Hypothalamus (tissue), 51 donors: ENCODE measurements at regions not wholly inside any gene's neighbourhood (a gene's known extent, or its start where the extent isn't known, plus 50 kb on each side); places are given as distances from the start of the nearest gene placed in this dataset.
"Not testable (repeated sequence)": the region's sequence is repeated elsewhere in the genome, so short reads cannot be mapped to it uniquely, and the experiment has no call there.

ENCODE experiments used
- DNase-seq, 51 donors: peaks; one replicate each; lab custom pipeline; 2025; lab: John Stamatoyannopoulos, UW

DNA sequence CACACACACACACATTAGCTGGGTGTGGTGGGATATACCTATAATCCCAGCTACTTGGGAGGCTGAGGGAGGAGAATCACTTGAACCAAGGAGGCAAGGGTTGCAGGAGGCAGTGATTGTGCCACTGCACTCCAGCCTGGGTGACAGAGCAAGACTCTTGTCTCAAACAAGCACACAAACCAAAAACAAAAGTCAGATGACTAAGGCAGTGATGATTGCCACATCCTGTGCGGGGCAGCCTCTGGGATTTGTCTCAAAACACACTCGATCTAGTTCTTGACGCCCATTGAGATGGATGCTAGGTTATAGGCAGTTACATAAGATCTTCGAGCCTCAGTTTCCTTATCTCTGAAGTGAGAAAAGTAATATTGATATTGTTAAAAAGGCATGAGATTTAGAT lies 57.8 kb upstream of the NBPF8 start:
- DNase-seq = not testable (repeated sequence)

DNA sequence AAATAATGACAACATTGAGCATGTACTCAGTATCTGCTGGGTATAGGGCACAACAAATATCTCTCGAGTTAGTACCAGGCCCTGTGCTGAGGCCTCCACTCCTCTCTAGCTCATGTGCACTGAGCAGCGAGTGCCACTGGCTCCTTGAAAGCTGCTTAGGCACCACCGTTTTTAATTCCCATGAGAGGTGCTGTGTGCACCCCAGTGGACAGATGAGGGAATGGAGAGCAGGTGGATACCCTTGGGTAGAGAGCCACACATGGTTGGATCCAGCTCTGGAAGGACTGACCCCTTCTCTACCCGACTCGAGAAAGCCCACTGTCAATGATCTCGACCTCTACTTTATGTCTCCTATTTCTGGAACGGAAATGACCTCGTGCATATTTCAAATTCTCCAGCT lies 58.7 kb upstream of the NBPF8 start:
- DNase-seq = peak in 4 of 51 donors; percentile 1 to 11 (median 3)

GRCh38 chr1:120354618-120355184 lies 60.1 kb upstream of the NBPF8 start:
- peak in 24 of 51 donors; percentile 1 to 75 (median 36) for DNase-seq

DNA sequence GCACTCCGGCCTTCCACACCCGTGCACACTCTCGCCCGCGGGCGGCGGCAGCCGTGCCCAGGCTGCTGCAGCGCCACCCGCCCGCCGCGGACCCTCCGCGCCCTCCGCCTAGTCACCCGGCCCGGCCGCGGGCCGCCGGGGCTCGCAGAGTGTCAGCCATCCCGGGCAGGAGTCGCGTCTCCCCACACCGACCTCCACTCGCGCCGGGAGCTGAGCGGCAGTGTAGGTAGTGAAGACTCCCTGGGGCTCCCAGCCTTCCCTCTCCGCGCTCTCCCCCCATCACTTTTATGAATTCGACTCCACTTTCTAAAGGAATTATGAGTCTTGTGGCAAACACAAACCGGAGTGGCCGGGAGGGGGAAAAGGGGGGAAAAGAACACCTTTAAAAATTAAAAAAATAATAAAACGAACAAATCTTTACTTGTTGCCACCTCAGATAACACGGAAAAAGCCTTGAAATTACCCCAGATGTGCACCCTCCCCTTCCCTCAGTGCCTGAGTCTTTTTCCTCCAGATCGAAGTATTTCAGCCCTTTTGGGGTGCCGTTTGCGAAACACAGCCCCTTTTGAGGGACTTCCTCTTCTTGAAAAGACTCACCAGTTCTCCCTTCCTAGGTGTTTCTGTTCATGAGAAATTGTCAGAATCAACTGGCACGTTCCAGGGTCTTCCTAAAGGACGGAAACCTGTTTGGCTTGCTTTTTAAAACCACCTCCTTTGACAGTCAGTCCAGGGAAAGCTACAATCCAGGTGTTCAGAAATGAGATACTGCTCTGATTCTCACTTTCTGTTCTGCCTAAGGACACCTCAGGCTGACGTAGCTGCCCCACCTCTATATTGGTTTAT lies 72.4 kb upstream of the NBPF8 start:
- DNase-seq = not testable (repeated sequence)

DNA sequence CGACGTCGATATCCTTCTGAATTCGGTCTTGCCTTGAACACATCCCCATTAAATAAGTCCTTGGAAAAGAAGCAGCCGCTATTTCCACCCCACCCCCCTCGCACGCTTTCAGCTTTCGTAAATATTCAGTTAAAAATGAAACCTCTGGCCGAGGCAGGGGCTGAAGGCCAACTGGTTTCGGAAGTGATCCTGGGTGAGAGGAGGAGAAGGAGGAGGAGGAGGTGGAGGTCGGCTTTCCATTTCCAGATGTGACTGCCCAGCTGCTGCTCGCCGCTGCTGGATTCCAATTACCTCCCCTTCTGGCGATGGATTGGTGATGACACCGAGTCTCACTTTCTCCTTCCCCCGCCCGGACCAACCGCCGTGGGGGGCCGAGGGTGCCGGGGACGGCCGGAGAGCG lies 73.1 kb upstream of the NBPF8 start:
- DNase-seq = peak in 7 of 51 donors; percentile 0 to 14 (median 4)

- DNase-seq = not testable (repeated sequence)
Measured at GRCh38 chr1:120340838-120341751, 73.7 kb upstream of the NBPF8 start.

GRCh38 chr1:120315738-120316137 lies 99.1 kb upstream of the NBPF8 start:
- not testable (repeated sequence) for DNase-seq

GRCh38 chr1:120311930-120312329 lies 102.9 kb upstream of the NBPF8 start:
- DNase-seq = not testable (repeated sequence)

- DNase-seq = not testable (repeated sequence)
Measured at GRCh38 chr1:120308940-120309578, 105.8 kb upstream of the NBPF8 start.

GRCh38 chr1:120305046-120305445 lies 109.8 kb upstream of the NBPF8 start:
- DNase-seq = not testable (repeated sequence)

GRCh38 chr1:120304341-120304740 lies 110.5 kb upstream of the NBPF8 start:
- not testable (repeated sequence) for DNase-seq

- DNase-seq = not testable (repeated sequence)
Measured at GRCh38 chr1:120299433-120300057, 115.3 kb upstream of the NBPF8 start.

- DNase-seq = not testable (repeated sequence)
Measured at GRCh38 chr1:120298487-120298886, 116.3 kb upstream of the NBPF8 start.

DNA sequence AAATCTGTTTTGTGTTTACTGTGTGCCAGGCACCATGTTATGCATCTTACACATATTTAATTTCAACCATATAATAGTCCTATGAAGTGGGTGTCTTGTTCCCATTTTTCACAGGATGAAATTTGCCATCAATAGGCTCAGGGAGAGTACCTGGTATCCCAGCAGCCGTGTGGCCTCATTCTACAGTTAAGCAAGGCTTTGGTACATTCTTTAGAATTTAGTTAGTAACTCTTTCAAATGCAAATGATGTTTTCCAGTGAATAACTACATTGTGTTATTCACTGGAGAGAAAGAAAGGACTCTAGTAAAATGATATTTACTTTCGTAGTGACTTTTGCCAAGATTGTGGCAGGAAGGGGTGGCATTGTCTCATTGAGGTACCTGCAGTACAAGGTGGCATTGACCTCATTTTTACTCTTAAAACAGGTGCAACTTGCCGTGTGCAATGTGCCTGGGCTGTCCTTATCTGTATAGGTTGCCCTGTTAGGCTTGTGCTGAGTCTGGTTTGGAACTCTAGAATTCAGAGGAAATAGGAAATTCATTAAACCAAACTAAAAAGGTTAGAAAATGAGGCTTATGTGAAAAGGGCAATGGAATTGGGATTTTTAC lies 117.4 kb upstream of the NBPF8 start:
- DNase-seq = not testable (repeated sequence)

GRCh38 chr1:120290105-120290504 lies 113.8 kb upstream of the SEC22B start:
- not testable (repeated sequence) for DNase-seq

GRCh38 chr1:120289601-120290074 lies 113.3 kb upstream of the SEC22B start:
- DNase-seq = not testable (repeated sequence)

- DNase-seq = not testable (repeated sequence)
Measured at GRCh38 chr1:120288814-120289600, 112.7 kb upstream of the SEC22B start.

DNA sequence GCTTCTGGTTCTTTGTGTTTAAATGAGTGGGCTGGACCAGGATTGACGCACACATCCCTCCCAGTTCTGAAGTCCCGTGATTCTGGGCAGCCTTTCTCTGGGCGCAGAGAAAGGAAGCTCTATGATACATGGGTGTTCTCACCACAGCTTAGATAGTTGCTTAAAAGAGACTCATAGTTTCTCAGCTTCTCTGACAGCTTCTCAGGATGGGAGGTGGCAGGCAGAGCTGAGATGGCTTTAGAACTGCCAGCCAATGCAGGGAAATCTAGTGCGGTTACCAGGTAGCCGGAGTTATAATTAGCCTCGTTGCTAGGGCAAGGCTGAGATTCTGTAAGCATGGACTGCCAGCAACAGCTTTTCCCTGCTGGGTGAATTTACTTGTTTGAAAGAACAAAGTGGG lies 111.8 kb upstream of the SEC22B start:
- not testable (repeated sequence) for DNase-seq
